Activated naive CD4-positive, alpha-beta T cell treated with anti-CD3 and anti-CD28 coated beads, Interleukin-2, amount 50 U/mL, for 72 hours (primary cell): ENCODE measurements at regions not wholly inside any gene's neighbourhood (a gene's known extent, or its start where the extent isn't known, plus 50 kb on each side); places are given as distances from the start of the nearest gene placed in this dataset.

Experiments
- ATAC-seq, 2 donors: fragments of 150-1000 bp; cut with Tn5 transposase; 2 replicates each; pipeline ENCODE4 v1.10.0; 2021; ENCODE audit warnings: mild to moderate bottlenecking in 2 of 2, moderate library complexity in 2 of 2
- DNase-seq, 2 donors: peaks; one replicate each; pipeline ENCODE4 v3.0.0; 2021 to 2022; ENCODE audit warnings: low spot score in 2 of 2
- H3K27ac Mint-ChIP-seq, 2 donors: one replicate each; pipeline ENCODE4 v1.8.0; 2022; ENCODE audit warnings: mild to moderate bottlenecking in 2 of 2, mixed read lengths in 2 of 2
- H3K36me3 Mint-ChIP-seq, 2 donors: one replicate each; pipeline ENCODE4 v1.8.0; 2022; ENCODE audit warnings: mixed read lengths in 2 of 2
- H3K9me3 Mint-ChIP-seq, 2 donors: one replicate each; pipeline ENCODE4 v1.8.0; 2022; ENCODE audit warnings: mixed read lengths in 2 of 2

GRCh38 chr3:36196058-36196457, 184.2 kb upstream of the STAC start:
- Mint-ChIP-seq H3K36me3 (no peaks in the 10 kb centered on the region), H3K9me3 (no peaks in the 10 kb centered on the region), H3K27ac (no peak overlapping the region)
- ATAC-seq (no peak), DNase-seq (no peak)

- no peaks in the 10 kb centered on the region for H3K36me3 Mint-ChIP-seq
- no peak for ATAC-seq
- H3K27ac Mint-ChIP-seq, result no peak overlapping the region
- no peak for DNase-seq
- H3K9me3 Mint-ChIP-seq, result no peaks in the 10 kb centered on the region
Observed at GRCh38 chr3:36197151-36197550, 183.2 kb upstream of the STAC start.

- no peak for DNase-seq
- Mint-ChIP-seq H3K36me3 (no peaks in the 10 kb centered on the region), H3K27ac (no peak overlapping the region), H3K9me3 (no peaks in the 10 kb centered on the region)
- ATAC-seq, result no peak
Observed at GRCh38 chr3:36201546-36201945, 178.8 kb upstream of the STAC start.

GRCh38 chr3:36206956-36207580, 173.2 kb upstream of the STAC start:
- H3K36me3 Mint-ChIP-seq, result no peaks in the 10 kb centered on the region
- DNase-seq, result no peak
- no peaks in the 10 kb centered on the region for H3K9me3 Mint-ChIP-seq
- no peak overlapping the region for H3K27ac Mint-ChIP-seq
- ATAC-seq, result no peak

DNA sequence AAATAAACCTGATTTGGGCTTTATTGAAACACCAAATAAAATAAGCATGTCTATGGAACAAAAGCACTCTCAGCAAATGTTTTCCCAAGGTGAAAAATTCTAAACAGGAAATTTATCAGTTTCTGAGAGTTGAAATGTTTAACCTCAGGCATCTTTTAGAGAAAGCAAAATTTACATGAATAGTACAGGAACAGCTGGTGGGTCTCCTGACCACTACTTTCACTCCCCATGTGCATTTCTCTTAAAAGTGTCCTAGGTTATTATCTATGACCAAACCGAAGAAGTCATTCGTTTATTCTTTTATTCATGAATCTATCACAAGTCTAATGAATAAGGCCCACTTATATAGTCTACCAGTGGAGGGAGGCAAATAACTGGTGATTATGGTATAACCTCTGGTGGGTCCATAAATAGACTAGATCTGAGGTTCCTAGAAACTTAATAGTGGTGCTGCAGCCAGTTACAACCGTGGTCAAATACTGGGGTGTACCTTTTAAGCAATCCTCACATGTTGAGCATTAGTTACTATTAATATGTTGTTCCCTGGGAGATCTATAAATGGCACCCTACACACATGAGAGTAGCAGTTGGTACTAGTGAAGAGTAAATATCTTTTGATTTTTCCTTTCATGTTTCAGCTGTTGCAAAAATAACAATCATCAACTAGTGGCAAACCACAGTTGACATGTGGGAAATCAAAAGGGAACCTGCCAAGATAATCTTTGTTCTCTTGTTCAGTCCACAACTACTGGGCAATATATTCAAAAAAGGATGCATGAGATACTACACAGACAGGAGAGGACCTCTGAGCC, 169.3 kb upstream of the STAC start:
- DNase-seq (no peak), ATAC-seq (no peak)
- no peaks in the 10 kb centered on the region for H3K9me3 Mint-ChIP-seq
- no peaks in the 10 kb centered on the region for H3K36me3 Mint-ChIP-seq
- H3K27ac Mint-ChIP-seq, result no peak overlapping the region

DNA sequence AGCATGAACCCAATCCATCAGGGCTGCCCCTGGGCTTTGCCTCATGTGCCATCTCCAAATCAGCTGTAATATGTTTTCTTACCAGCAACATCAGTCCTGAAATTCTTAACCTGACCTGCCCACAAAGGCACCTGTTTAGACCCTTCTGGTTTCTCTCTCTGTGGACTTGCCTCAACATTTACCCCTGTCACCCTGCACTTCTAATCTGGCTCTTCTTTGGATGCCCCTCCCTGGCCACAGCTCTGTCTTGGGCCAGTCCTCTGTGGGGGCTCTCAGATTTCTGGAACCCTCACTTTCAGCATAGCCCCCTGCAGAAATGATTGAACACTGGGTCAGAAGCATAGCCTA, 168.7 kb upstream of the STAC start:
- ATAC-seq (no peak), DNase-seq (no peak)
- Mint-ChIP-seq H3K27ac (no peak overlapping the region), H3K36me3 (no peaks in the 10 kb centered on the region), H3K9me3 (no peaks in the 10 kb centered on the region)

GRCh38 chr3:36212251-36212650, 168.1 kb upstream of the STAC start:
- Mint-ChIP-seq H3K36me3 (no peaks in the 10 kb centered on the region), H3K9me3 (no peaks in the 10 kb centered on the region), H3K27ac (no peak overlapping the region)
- DNase-seq (no peak), ATAC-seq (no peak)

DNA sequence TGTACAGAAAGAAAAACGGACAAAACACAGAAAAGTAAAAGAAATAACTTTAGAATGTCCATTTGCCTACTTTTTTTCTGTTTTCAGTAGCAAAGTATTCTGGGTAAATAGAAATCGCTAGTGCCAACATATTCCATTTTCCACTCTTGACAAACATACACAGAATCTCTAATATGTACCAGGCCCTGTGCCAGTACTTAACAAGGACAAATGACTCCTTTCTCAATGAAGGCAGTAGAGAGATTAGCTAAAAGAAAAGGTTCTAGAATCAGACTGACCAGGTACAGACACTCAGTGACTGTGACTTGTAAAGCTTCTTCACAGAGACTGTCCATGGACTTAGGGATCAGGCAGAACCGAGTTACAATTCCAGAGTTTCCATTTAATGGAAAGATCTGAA, 165.8 kb upstream of the STAC start:
- no peak for DNase-seq
- no peaks in the 10 kb centered on the region for H3K36me3 Mint-ChIP-seq

DNA sequence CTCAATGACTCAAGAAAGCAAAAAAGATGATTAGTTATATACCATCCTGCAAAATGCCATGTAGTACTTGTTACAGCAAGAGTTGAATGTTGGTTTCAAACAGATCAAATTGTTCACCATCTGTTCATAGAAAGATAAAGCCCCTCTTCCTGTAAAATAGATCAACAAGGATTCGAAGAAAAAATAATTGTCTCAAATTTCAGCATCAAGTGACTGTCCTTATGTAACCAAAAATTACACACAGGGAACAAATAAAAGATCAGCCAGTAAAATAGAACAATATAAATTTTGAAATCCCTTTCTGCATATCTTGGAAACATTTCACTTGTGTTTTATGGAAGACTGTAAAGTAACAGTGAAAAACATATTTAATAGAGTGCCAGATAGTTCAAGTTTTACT, 165.1 kb upstream of the STAC start:
- no peak for DNase-seq
- no peak for ATAC-seq
- no peak overlapping the region for H3K27ac Mint-ChIP-seq
- H3K36me3 Mint-ChIP-seq, result no peaks in the 10 kb centered on the region
- peaks cover 8 to 9% of the 10 kb centered on the region in 2 donors for H3K9me3 Mint-ChIP-seq

More for the DNA sequence above, 165.8 kb upstream of the STAC start:
- Mint-ChIP-seq H3K9me3 (peaks cover 8 to 9% of the 10 kb centered on the region in 2 donors), H3K27ac (no peak overlapping the region)
- ATAC-seq, result no peak

DNA sequence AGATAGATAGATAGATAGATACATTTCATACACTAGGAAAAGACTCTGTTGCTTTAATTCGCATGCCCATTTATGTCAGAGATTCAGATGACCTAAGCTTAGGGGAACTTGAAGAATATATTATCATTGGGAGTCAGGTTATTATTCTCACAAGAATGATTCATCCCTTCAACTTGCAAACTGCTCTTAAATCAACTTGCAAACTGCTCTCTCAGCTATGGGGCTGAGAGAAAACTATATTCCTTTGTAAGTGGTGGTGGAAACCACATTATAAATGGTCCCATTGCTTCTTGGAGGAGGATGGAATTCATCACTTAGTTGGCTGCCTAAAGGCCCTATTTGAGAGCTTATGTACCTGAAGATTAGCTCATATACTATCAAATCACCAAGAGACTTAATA, 160.9 kb upstream of the STAC start:
- no peak for ATAC-seq
- Mint-ChIP-seq H3K27ac (no peak overlapping the region), H3K9me3 (peaks cover 9 to 15% of the 10 kb centered on the region in 2 donors), H3K36me3 (no peaks in the 10 kb centered on the region)
- no peak for DNase-seq

DNA sequence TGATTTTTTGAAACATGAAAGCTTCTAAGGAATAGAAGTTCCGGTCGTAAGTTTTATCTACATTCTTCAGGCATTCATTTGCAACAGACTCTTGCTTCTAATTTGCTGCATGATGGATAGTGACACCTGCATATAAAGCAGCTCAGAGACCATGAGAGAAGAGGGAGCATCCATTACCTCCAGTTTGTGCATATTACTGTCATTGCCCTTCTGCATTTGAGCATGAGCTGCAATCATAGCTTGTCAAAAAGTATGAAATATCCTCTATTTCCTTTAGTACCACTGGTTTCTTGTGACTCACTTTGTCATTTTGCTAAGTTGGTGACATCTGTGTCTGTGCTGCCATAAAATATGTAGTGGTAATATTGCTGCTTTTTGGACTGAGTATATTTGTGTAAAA, 160.1 kb upstream of the STAC start:
- no peak for ATAC-seq
- peaks cover 9 to 18% of the 10 kb centered on the region in 2 donors for H3K9me3 Mint-ChIP-seq
- no peak for DNase-seq
- H3K36me3 Mint-ChIP-seq, result no peaks in the 10 kb centered on the region
- no peak overlapping the region for H3K27ac Mint-ChIP-seq

- no peak for ATAC-seq
- no peak for DNase-seq
- no peaks in the 10 kb centered on the region for H3K36me3 Mint-ChIP-seq
- H3K9me3 Mint-ChIP-seq, result peaks cover 9 to 19% of the 10 kb centered on the region in 2 donors
- H3K27ac Mint-ChIP-seq, result no peak overlapping the region
Observed at GRCh38 chr3:36221975-36222374, 158.3 kb upstream of the STAC start.

- Mint-ChIP-seq H3K36me3 (no peaks in the 10 kb centered on the region), H3K27ac (no peak overlapping the region), H3K9me3 (peaks cover 0 to 7% of the 10 kb centered on the region in 2 donors)
- ATAC-seq, result no peak
- no peak for DNase-seq
Observed at GRCh38 chr3:36227980-36228379, 152.3 kb upstream of the STAC start.

DNA sequence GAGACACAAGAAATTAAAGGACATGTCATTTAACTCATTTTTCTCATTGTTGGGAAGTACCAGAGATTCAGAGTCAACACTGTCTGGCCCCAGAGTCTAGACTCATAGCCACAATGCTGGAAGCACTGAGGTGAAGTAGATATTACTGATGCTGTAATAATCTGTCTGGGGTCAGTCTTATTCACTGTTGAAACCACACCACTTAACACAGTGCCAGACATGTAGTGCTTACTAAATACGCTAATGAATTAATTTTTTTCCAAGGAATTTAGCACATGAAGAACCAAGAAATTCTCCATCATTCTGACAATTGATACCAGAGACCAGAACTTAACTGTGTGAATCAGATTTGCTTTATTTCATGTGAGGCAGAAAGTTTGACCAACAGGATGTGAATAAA, 150.8 kb upstream of the STAC start:
- H3K27ac Mint-ChIP-seq, result no peak overlapping the region
- H3K9me3 Mint-ChIP-seq, result peaks cover 4 to 5% of the 10 kb centered on the region in 2 donors
- DNase-seq, result no peak
- ATAC-seq, result no peak
- H3K36me3 Mint-ChIP-seq, result no peaks in the 10 kb centered on the region

DNA sequence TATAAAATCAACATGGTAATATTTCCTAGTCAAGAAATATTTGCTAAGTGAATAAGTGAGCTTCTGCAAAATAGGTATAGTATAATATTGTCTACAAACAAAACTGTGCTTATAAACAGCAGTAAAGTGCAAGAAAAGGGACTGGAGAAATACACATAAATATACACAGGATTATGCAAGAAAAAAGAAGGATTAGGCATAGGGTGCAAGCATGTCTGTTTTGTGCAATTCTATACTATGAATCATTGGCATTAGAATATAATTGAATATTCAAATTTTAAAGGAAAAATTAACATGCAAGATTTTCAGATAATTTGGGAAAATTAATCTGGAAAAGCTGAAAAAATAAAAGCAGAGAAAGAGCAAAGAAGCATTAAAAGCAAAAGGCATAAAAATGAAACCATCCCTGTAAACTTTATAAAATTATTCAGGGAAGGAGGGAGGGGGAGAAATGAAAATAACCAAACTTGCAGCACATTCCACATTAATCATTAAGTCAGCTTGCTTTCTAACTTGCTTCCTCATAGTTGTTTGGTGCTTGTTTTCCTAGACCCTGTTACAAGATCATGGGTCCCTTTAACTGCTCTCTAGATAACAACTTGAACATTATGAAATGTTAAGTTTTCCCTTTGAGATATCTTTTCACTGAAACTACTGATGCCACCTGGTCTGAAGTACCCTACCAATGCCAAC, 147.4 kb upstream of the STAC start:
- peaks cover 4 to 15% of the 10 kb centered on the region in 2 donors for H3K9me3 Mint-ChIP-seq
- H3K36me3 Mint-ChIP-seq, result no peaks in the 10 kb centered on the region
- H3K27ac Mint-ChIP-seq, result no peak overlapping the region
- no peak for ATAC-seq
- DNase-seq, result no peak

- H3K27ac Mint-ChIP-seq, result no peak overlapping the region
- H3K9me3 Mint-ChIP-seq, result peaks cover 5 to 6% of the 10 kb centered on the region in 2 donors
- ATAC-seq (no peak), DNase-seq (no peak)
- no peaks in the 10 kb centered on the region for H3K36me3 Mint-ChIP-seq
Observed at GRCh38 chr3:36244728-36245127, 135.6 kb upstream of the STAC start.

DNA sequence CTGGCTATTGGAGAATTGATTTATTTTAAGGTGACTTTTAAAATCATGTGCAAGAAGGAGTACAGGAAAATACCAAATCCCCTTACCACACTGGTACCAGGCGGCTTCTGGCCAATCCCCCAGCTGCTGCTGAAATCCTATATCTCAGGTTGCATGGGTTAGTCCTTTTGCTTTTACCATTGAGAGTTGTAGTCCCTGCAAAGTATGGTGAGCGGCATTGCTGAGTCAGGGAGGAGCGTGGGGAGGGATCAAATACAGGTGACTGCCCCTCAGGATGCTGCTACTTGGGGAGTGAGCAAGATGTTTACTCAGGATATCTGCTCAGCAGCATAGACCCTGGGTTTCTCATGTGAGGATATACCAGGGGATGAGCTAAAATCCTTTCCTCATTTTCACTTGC, 131.9 kb upstream of the STAC start:
- Mint-ChIP-seq H3K36me3 (peaks cover 0 to 5% of the 10 kb centered on the region in 2 donors), H3K27ac (no peak overlapping the region), H3K9me3 (peaks cover 9 to 21% of the 10 kb centered on the region in 2 donors)
- ATAC-seq (no peak), DNase-seq (no peak)
